ENCODE measurements at regions not wholly inside any gene's neighbourhood (a gene's known extent, or its start where the extent isn't known, plus 50 kb on each side); places are given as distances from the start of the nearest gene placed in this dataset.

DNA sequence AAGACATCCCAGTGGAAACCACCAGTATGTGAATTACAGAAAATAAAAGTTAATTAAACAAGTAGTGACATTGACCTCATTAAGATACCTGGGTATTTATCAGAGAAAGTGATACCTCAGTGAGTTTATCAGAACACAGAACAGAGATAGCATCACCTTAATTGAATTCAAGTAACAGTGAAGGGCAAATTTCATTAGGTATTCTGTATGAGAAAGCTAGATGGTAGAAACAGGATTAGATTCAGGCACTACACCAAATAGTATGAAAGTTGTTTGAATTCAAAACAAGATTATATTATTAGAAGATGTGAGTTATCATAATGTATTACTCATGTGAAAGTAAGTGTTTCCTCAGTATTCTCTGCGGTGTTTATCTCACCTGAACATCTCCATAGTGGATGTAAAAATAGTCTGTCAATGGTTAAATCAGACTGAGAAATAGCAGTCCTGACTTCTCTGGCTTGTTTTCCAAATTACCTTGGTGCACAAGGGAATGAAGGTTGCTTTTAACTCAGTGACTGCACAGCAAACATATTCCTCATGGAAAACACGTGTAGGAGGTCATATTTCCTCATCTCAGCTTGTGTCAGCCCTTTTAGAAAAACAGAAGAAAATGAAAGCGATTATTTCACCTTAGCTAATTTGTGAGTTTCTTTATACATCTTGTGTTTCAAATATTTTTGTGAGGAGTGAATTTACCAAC, 79.9 kb upstream of the PCDH18 start:
- DNase-seq, result no peak

DNA sequence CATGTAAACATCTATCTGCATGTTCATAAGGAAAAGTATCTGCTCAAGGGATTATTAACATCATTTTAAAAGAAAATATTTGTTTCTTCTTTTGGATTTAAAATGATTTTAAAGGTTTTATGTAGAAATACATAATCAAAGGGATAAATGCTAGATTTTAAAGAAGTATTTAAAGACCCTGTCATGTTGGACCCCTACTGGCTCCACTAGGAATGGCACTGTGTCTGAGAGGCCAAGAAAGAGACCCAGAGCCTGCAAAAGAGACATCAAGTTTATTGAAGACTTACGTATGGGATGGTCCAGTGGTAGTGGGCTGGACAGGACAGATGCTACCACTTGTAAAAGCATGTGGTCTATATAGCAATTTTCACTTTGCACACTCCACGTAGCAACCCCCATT, 78.7 kb upstream of the PCDH18 start:
- no peak for DNase-seq

DNA sequence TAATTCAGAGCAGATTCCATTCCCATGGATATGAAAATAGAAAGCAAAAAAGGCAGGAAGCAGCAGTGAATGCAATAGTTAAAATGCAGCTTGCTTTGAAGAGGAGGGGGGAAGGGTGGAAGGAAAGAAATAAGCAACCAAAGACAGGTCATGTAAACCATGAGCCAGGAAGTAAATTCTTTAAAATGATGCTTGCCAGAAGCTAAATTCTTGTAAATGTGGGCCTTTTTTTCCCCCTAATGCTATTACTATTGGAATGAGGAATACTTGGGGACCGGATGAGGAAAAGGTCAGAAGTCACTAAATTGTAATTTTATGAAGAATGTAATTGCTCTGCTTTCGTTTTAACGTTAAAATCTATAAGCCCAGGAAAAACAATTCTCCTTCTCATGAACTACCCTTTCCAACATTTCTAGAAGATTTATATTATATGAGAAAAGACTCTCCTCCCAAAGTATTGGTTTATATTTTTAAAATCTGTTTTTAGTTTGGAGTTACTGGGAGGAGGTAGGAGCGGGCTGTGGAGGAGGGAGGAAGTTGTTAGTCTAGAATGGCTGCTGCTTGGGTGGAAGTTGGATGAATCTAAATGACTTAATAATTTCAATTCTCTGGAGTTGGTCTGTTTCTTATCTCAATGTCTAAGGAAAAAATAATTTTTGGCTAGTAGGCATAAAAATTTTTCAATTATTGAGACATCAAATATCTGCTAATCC, 77.6 kb upstream of the PCDH18 start:
- no peak for DNase-seq

DNA sequence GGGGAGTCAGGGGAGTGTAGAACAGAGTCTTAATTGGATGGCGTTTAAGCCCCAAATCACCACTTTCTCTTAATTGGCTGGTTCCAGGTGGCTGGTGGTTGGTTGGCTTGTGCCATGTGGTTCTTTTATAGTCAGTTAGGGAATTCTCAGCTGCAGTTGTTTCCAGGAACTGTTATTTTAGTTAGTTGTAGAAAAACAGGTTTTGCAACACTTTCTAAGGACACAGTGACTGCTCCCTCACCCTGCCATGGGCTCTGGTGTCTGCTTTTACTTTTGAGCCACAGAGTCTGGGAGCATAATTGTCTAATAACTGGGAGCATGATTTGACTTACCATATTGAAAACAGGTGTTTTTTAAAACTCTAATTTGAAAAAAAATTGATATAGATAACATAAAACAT, 75.8 kb upstream of the PCDH18 start:
- DNase-seq, result no peak

DNA sequence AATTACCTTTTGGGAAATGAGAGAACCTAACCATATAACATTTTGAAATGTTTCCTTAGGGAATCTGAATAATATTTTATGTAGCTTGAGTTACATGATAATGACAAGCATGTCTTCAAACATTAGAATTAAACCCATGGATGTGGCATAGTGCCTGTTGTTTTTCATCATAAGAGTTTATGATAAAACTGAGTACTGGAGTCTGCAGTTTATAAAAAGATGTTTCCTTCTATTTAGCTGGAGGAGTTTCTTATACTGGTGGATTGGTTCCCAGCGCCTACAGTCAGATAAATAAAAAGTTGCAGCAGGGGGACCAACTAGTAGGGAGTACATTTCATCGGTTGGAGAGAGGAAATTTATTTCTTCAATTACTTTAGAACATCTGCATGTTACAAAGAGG, 70.1 kb upstream of the PCDH18 start:
- no peak for DNase-seq

DNA sequence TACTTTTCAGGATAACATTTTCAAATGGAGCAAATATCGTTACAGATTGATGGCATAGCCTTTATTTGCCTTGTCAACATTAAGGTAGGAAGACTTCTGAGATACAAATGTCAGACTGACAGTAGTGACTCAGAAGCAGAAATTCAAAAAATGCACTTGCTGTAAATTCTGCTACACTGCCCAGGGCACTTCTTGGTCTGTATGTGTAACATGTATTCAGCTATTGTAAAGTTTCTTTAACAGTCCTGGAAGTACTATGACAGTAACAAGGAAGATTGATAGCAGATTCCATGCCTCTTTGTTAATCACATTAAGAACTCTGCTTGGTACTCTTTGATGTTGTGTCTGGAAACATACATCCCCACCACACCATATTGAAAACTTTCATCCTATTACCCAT, 69.6 kb upstream of the PCDH18 start:
- no peak for DNase-seq

DNA sequence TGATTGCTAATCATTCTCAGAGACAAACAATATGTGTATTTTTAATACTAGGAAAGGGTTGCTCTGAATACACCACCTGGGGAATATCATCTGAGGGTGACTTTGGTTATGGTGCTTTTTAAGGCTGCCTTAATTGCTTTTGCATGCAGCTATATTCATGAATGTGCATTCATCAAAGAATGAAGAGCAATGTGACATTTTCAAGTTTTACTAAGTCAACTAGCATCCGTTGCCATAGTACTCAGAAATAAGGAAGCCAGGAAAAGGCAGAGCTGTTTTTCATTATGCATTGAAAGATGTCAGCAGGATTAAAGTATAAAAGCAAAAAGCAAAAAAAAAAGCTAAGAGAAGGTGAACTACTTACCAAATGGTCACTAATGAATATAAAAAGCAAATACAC, 67.4 kb upstream of the PCDH18 start:
- no peak for DNase-seq

DNA sequence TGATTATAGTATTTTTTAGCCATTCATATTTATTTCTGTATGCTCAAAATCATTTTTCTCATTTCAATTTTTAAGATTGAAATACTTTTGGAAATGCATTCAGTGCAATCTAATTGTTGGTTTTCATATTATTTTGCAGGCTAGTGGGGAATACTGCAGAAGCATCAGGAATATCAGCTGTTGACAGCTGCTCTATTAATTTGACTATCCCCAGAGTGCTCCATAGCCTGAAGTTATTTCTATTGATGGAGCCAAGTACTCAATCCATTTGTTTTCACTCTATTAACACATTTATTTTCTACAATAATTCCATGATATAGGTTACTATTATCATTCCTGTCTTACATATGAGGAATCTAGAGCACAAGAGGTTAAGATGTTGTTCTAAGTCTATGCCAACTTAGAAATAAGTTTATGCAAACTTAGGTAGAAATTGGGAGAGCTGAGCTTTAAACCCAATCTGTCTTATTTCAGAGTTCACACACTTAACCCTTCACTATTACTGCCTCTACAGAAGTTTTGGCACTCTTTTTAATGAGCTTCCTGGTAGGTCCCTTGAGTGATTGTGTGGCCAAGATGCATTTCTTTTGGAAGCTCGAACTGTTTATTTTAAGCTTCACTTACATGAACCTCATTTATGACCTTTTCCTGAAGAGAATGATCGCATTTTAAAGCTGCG, 65.6 kb upstream of the PCDH18 start:
- DNase-seq, result no peak

DNA sequence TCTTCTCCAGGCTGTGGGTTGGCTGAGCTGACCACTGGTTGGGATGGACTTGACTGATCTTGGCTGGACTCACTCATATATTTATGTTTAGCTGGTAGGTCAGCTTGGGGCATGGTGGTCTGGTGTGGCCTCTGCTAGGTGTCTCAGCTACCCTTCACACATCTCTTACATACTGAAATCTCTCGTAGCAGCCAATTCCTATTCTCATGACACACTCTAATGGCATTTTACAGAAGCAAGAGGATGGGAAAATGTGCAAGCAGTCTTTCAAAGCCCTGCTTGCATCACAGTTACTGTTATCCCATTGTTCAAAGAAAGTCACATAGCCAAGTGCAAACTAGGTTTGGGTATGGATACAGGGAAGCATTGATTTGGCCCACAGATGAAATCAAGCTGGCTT, 55.5 kb upstream of the PCDH18 start:
- DNase-seq, result no peak

DNA sequence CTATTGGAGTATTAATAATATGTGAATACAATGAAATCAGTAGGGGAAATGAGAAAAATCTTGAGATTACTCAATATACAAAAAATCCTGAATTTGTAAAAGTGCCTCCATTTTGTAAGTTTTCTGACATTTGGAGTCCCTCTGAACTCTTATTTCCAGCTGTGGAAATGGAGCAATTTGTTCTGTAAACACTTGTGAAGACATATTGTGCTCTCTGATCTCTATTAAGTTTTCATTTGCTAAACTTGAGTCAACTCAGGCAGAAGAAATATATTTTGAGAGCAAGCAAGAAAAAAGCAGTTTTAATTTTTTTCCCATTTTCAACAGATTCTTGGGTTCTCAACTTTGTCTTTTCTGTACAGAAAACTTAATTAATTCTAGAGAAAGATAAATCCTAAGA, 51.4 kb upstream of the PCDH18 start:
- DNase-seq, result no peak
